Esophagus squamous epithelium (tissue), 5 donors: ENCODE measurements at regions not wholly inside any gene's neighbourhood (a gene's known extent, or its start where the extent isn't known, plus 50 kb on each side); places are given as distances from the start of the nearest gene placed in this dataset.

Experiments used
- DNase-seq: peaks from one replicate; lab custom pipeline; 2025; lab: John Stamatoyannopoulos, UW
- H3K27ac ChIP-seq, 4 donors: fragments of 200-600 bp; sonication (generic); one replicate each; pipeline ENCODE4 v1.5.1; 2016 to 2019; ENCODE audit warnings: mild to moderate bottlenecking in 1 of 4
- H3K27me3 ChIP-seq, 4 donors: fragments of 200-600 bp; sonication (generic); 1 replicate in 3 of 4; 2 replicates in 1 of 4; pipeline versions ENCODE4 v1.5.1 to v1.6.0; 2017 to 2021; ENCODE audit warnings: antibody characterized with exemption in 1 of 4
- H3K36me3 ChIP-seq, 3 donors: fragments of 200-600 bp; sonication (generic); one replicate each; pipeline ENCODE4 v1.5.1; 2016 to 2019
- H3K4me1 ChIP-seq, 3 donors: fragments of 200-600 bp; sonication (generic); one replicate each; pipeline ENCODE4 v1.5.1; 2017 to 2019
- H3K4me3 ChIP-seq, 4 donors: fragments of 200-600 bp; sonication (generic); 1 replicate in 3 of 4; 2 replicates in 1 of 4; pipeline ENCODE4 v1.5.1; 2016 to 2019; ENCODE audit warnings: mild to moderate bottlenecking in 2 of 4, moderate library complexity in 1 of 4
- H3K9me3 ChIP-seq, 3 donors: fragments of 200-600 bp; sonication (generic); one replicate each; pipeline ENCODE4 v1.5.1; 2016 to 2019
- CTCF ChIP-seq, 6 experiments: fragments of 450-650 bp in 4 of 6; fragments of 200-600 bp in 2 of 6; sonication (generic) in 2 of 6; IDR thresholded peaks; one replicate each; pipeline ENCODE4 v1.5.1; 2016 to 2019; ENCODE audit warnings: antibody characterized with exemption in 6 of 6, mild to moderate bottlenecking in 4 of 6, moderate library complexity in 4 of 6
- POLR2A ChIP-seq, 4 donors: fragments of 450-650 bp; IDR thresholded peaks; one replicate each; pipeline ENCODE4 v1.6.1; 2017; ENCODE audit warnings: antibody characterized with exemption in 4 of 4, mild to moderate bottlenecking in 4 of 4, moderate library complexity in 3 of 4
- WGBS, 2 donors: methylation state at CpG; one replicate each; pipeline ENCODE4 v1.1.5; 2018; 5-methylcytosine and 5-hydroxymethylcytosine counted together
- intact Hi-C: fragments of 100-400 bp; cut with DNase I; formaldehyde crosslinking; loops from one replicate; pipeline ENCODE4 v1.15.0; 2022
- donor health status: DM: yes; HTN: yes; CAD: no.

- Histone ChIP-seq H3K27ac (no peak overlapping the region), H3K9me3 (no peaks in the 10 kb centered on the region), H3K4me3 (no peak overlapping the region), H3K4me1 (no peaks in the 10 kb centered on the region), H3K36me3 (no peaks in the 10 kb centered on the region), H3K27me3 (no peaks in the 10 kb centered on the region)
- 68 to 84% methylated on average over 2 of the region's 2 CpGs for WGBS, 2 donors
- TF ChIP-seq CTCF (IDR thresholded peaks at IDR 0.05) (no peak), POLR2A (IDR thresholded peaks at IDR 0.05) (no peak)
- intact Hi-C loops = no loop called here
- no peak for DNase-seq
Observed at GRCh38 chr6:164359036-164359435, 944.5 kb downstream of the QKI start.

- no peak overlapping the region for H3K4me3 ChIP-seq
- H3K27ac ChIP-seq = no peak overlapping the region
- intact Hi-C loops = no loop called here
- 47 to 85% methylated on average over 1 of the region's 1 CpG for WGBS, 2 donors
- no peaks in the 10 kb centered on the region for H3K9me3 ChIP-seq
- H3K27me3 ChIP-seq = no peaks in the 10 kb centered on the region
- no peaks in the 10 kb centered on the region for H3K36me3 ChIP-seq
- no peak for DNase-seq
- H3K4me1 ChIP-seq = no peaks in the 10 kb centered on the region
- TF ChIP-seq POLR2A (IDR thresholded peaks at IDR 0.05) (no peak), CTCF (IDR thresholded peaks at IDR 0.05) (no peak)
Observed at GRCh38 chr6:164356814-164357213, 942.3 kb downstream of the QKI start.

- no peaks in the 10 kb centered on the region for H3K4me1 ChIP-seq
- no peak for TF ChIP-seq POLR2A (IDR thresholded peaks at IDR 0.05)
- TF ChIP-seq CTCF (IDR thresholded peaks at IDR 0.05) = no peak
- H3K27me3 ChIP-seq = no peaks in the 10 kb centered on the region
- H3K4me3 ChIP-seq = no peak overlapping the region
- no peak overlapping the region for H3K27ac ChIP-seq
- no peak for DNase-seq
- intact Hi-C loops = no loop called here
- WGBS, 2 donors = 64 to 100% methylated on average over 1 to 2 of the region's 2 CpGs
- no peaks in the 10 kb centered on the region for H3K9me3 ChIP-seq
- H3K36me3 ChIP-seq = no peaks in the 10 kb centered on the region
Observed at GRCh38 chr6:164347455-164347854, 932.9 kb downstream of the QKI start.

GRCh38 chr6:164346631-164347030 lies 932.1 kb downstream of the QKI start:
- no peak for TF ChIP-seq CTCF (IDR thresholded peaks at IDR 0.05)
- no peak for TF ChIP-seq POLR2A (IDR thresholded peaks at IDR 0.05)
- no peak for DNase-seq
- no peaks in the 10 kb centered on the region for H3K27me3 ChIP-seq
- H3K4me1 ChIP-seq = no peaks in the 10 kb centered on the region
- no peaks in the 10 kb centered on the region for H3K36me3 ChIP-seq
- intact Hi-C loops = no loop called here
- H3K9me3 ChIP-seq = no peaks in the 10 kb centered on the region
- H3K27ac ChIP-seq = no peak overlapping the region
- H3K4me3 ChIP-seq = no peak overlapping the region

GRCh38 chr6:164345806-164346496 lies 931.4 kb downstream of the QKI start:
- TF ChIP-seq POLR2A (IDR thresholded peaks at IDR 0.05) (no peak), CTCF (IDR thresholded peaks at IDR 0.05) (no peak)
- Histone ChIP-seq H3K4me1 (no peaks in the 10 kb centered on the region), H3K27me3 (no peaks in the 10 kb centered on the region), H3K4me3 (no peak overlapping the region), H3K27ac (no peak overlapping the region), H3K36me3 (no peaks in the 10 kb centered on the region), H3K9me3 (no peaks in the 10 kb centered on the region)
- 60 to 65% methylated on average over 8 of the region's 8 CpGs for WGBS, 2 donors
- intact Hi-C loops = no loop called here
- DNase-seq = no peak
